Memory B cell (primary cell): ENCODE measurements at regions not wholly inside any gene's neighbourhood (a gene's known extent, or its start where the extent isn't known, plus 50 kb on each side); places are given as distances from the start of the nearest gene placed in this dataset.

Experiments
- ATAC-seq: fragments of 150-1000 bp; cut with Tn5 transposase; 2 replicates; pipeline ENCODE4 v1.10.0; 2021; ENCODE audit warnings: low read depth, mild to moderate bottlenecking, moderate library complexity
- DNase-seq, 2 donors: peaks; one replicate each; pipeline ENCODE4 v3.0.0; 2022; ENCODE audit warnings: low spot score in 2 of 2
- H3K27ac Mint-ChIP-seq: one replicate; pipeline ENCODE4 v1.8.0; 2022; ENCODE audit warnings: mild to moderate bottlenecking, moderate library complexity, mixed read lengths
- H3K27me3 Mint-ChIP-seq: one replicate; pipeline ENCODE4 v1.8.0; 2022; ENCODE audit warnings: mixed read lengths
- H3K36me3 Mint-ChIP-seq: one replicate; pipeline ENCODE4 v1.8.0; 2022; ENCODE audit warnings: mild to moderate bottlenecking, mixed read lengths
- H3K4me1 Mint-ChIP-seq: one replicate; pipeline ENCODE4 v1.8.0; 2022; ENCODE audit warnings: mixed read lengths
- H3K4me3 Mint-ChIP-seq: one replicate; pipeline ENCODE4 v1.8.0; 2022; ENCODE audit warnings: mild to moderate bottlenecking, moderate library complexity, mixed read lengths
- H3K9me3 Mint-ChIP-seq: one replicate; pipeline ENCODE4 v1.8.0; 2022; ENCODE audit warnings: mixed read lengths

DNA sequence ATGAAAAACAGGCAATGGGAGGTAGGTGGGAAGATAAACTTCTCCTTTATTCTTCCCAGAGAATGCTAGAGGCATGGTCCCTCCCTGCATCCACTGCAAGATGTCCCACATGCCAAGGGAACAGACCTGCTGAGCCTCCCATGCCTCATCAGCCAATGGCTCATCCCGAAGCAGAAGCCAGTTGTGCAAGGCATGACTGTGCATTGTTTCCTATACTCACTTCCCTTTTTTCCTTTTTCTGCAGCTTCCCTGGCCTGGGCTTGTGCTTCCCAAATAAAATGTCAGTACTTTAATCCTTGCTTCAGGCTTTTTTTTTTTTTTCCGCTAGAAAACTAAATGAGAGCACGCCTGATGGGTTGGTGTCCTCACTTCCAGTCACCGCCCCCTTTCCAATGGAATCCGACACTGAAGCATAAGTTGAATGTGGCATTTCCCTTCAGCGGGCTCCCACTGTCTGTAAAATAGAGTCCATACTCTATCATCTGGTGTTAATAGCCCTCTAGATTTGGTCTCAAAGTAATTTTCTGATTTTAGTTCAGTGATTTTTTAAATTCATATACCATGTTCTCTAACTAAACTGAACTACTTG lies 239.0 kb upstream of the JADE1 start:
- ATAC-seq (no peak), DNase-seq (no peak)
- H3K4me1 Mint-ChIP-seq, result no peaks in the 10 kb centered on the region
- H3K27me3 Mint-ChIP-seq, result peaks cover 5% of the 10 kb centered on the region
- H3K4me3 Mint-ChIP-seq, result no peak overlapping the region
- H3K9me3 Mint-ChIP-seq, result no peaks in the 10 kb centered on the region
- H3K36me3 Mint-ChIP-seq, result no peaks in the 10 kb centered on the region
- H3K27ac Mint-ChIP-seq, result no peak overlapping the region

DNA sequence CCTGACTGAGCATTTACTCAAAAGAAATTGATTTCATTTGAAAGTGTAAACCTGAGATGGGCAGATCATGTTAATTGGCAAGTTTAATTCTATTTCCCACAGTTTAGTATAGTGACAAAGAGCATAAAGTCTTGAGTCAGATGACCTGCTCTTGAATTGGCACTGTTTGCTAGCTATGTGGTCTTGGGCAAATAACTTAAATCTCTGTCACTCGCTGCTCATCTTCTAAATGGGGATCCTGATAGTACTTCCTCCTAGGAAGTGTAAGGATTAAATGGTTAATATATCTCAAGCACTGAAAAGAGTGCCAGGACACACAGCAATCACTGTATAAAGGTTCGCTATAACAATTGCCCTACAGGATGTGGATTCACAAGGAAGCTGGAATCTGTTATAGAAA lies 242.8 kb upstream of the JADE1 start:
- Mint-ChIP-seq H3K27me3 (peaks cover 13% of the 10 kb centered on the region), H3K36me3 (no peaks in the 10 kb centered on the region)

DNA sequence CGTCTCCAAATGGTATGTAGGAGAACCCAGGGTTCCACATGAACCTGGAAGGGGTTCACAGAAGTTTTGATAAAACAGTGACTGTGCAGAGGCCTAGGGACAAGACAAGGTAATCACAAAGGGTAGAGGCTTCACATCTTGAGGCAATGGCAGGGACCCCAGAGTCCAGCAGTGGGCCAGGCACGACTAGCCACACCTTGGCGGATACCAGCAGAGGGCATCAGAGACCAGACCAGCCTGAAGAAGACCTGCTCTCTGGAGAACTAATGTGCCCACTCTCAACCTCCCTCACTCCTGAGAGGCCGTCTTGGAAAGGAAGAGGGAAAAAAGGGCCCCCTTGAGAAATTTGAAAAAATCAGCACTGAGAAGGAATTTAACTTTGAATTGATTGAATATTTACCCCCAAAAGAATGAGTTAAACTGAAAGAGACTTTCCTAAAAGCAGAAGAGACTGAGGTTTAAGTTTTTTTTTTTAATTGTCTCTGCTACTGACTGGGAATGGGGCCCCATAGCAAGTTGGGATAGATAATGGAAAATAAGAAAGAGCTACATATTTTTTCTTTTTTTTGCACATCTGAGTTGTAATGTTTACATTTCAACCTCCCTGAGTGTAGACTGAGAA lies 243.8 kb upstream of the JADE1 start:
- Mint-ChIP-seq H3K27me3 (peaks cover 12% of the 10 kb centered on the region), H3K27ac (no peak overlapping the region), H3K4me1 (no peaks in the 10 kb centered on the region), H3K36me3 (no peaks in the 10 kb centered on the region), H3K9me3 (no peaks in the 10 kb centered on the region), H3K4me3 (no peak overlapping the region)
- DNase-seq (no peak), ATAC-seq (peak; percentile 27)

More for the DNA sequence above, 242.8 kb upstream of the JADE1 start:
- Mint-ChIP-seq H3K4me1 (no peaks in the 10 kb centered on the region), H3K4me3 (no peak overlapping the region), H3K9me3 (no peaks in the 10 kb centered on the region), H3K27ac (no peak overlapping the region)
- DNase-seq, result no peak
- ATAC-seq, result no peak

DNA sequence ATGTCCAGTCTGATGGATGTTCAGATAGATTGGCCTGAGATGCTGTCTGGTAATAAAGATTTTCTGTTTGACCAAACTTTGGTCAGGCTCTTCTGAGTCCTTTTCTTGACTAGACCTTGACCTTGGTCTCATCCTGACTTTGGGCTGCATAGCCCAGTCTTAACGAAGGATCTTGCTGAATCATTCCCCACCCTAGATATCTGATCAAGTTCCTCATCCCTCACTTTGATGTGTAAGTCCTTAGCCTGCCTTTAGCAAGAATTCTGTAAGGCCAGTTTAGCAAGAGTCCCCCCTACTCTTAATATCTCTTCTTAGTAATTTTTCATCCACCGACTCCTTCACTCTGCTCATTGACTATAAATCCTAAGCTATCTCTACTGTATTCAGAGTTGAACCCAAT lies 244.4 kb upstream of the JADE1 start:
- H3K4me1 Mint-ChIP-seq, result no peaks in the 10 kb centered on the region

DNA sequence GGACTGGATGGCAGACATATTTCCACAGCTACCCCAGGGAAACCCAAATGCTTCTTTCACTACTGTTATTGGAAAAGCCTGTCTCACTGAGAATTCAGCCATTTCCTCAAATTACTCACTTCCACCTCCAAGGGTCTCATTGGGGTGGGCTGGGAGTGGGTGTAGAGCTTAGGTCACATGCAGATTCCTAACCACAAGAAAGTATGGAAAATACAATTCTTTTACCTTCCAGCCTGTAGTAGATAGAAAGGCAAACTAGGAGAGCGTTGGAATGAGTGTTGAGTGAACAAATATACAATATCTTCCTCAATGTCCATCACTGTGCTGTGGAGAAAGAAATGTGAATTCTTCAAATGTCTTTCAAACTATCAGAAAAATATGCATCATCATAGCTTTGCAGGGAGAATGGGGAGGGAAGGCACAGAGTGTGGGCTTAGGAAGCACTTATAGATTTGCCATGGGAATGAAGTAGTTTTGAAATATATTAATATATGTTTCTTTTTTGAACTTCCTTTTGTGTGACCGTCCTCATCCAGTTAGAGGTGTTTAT lies 245.3 kb upstream of the JADE1 start:
- no peak overlapping the region for H3K4me3 Mint-ChIP-seq
- no peaks in the 10 kb centered on the region for H3K4me1 Mint-ChIP-seq
- peaks cover 9% of the 10 kb centered on the region for H3K27me3 Mint-ChIP-seq
- H3K36me3 Mint-ChIP-seq, result no peaks in the 10 kb centered on the region
- H3K9me3 Mint-ChIP-seq, result no peaks in the 10 kb centered on the region
- ATAC-seq, result no peak
- no peak overlapping the region for H3K27ac Mint-ChIP-seq
- no peak for DNase-seq

More for the DNA sequence above, 244.4 kb upstream of the JADE1 start:
- H3K9me3 Mint-ChIP-seq, result no peaks in the 10 kb centered on the region
- peaks cover 10% of the 10 kb centered on the region for H3K27me3 Mint-ChIP-seq
- DNase-seq (no peak), ATAC-seq (no peak)
- no peaks in the 10 kb centered on the region for H3K36me3 Mint-ChIP-seq
- no peak overlapping the region for H3K27ac Mint-ChIP-seq
- H3K4me3 Mint-ChIP-seq, result no peak overlapping the region

DNA sequence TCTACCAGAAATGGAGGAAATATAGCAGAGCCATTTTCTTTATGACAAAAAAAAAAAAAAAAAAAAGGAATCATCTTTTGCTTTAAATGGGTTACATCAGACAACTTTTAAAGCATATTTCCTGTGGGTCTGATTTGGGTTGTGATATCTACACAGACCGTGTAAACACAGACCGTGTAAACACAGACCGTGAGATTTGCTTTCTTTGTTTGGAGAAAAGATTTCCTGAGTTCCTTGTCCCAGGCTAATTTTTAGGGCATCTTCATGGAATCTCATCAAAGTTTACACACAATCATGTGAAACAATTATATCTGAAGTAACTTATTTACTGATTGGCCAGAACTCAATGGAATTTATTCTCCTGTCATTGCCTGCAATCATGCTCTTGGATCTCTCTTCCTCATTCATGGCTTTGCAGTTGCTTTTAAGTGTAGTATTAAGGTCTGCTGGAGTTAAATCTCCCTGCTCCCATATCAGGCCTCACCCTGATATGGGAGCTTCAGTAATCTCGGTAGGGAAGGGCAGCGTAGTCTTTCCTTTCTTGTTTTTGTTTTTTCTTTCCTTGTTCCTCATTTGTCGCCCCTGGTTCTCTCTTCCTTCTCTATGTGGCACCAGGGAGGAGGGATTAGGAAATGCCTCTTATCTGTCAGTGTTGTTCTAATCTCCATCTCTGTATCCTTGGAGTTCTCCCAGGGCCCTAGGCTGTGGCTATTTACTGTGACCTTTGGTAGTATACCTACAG lies 248.6 kb upstream of the JADE1 start:
- DNase-seq (no peak), ATAC-seq (no peak)
- Mint-ChIP-seq H3K27me3 (peaks cover 9% of the 10 kb centered on the region), H3K27ac (no peak overlapping the region), H3K4me3 (no peak overlapping the region), H3K9me3 (no peaks in the 10 kb centered on the region), H3K4me1 (no peaks in the 10 kb centered on the region), H3K36me3 (no peaks in the 10 kb centered on the region)

DNA sequence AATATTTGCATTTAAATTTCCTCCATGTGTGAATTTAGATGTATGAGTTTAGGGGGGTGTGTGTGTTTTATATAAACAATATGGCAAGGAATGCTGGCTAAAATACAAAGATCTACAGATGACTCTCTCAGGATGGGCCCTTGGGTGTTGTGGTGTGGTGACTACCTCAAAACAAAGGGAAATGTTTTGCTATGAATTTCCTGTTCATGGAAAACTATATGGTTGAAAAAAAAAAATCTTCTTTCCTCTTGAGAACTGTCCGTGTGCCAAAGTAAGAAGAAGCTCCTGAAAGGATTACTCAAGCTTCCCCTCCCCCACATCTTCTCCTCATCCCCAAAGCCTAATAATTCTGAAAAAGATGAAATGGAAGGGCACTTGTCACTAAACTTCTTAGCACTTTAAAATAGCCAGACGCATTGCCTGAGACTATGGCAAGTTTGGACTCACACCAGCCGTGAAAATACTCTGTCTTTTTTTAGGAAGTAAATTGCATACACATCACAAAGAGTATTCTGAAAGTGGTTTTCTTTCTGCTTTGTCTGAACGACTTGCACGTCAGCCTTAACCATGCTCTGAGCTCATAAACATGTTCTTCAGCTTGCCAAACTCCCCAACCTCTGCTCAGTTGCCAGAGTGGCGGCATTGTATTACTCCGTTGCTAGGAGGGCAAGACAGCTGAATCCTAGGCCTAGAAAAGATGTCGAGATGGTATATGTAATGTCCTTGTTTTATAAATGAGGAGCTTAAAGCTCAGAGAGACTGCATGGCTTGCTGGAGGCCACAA lies 250.4 kb upstream of the JADE1 start:
- H3K9me3 Mint-ChIP-seq, result no peaks in the 10 kb centered on the region
- DNase-seq (no peak), ATAC-seq (no peak)
- no peaks in the 10 kb centered on the region for H3K36me3 Mint-ChIP-seq
- H3K27me3 Mint-ChIP-seq, result peaks cover 7% of the 10 kb centered on the region
- H3K4me1 Mint-ChIP-seq, result no peaks in the 10 kb centered on the region
- H3K4me3 Mint-ChIP-seq, result no peak overlapping the region
- no peak overlapping the region for H3K27ac Mint-ChIP-seq

DNA sequence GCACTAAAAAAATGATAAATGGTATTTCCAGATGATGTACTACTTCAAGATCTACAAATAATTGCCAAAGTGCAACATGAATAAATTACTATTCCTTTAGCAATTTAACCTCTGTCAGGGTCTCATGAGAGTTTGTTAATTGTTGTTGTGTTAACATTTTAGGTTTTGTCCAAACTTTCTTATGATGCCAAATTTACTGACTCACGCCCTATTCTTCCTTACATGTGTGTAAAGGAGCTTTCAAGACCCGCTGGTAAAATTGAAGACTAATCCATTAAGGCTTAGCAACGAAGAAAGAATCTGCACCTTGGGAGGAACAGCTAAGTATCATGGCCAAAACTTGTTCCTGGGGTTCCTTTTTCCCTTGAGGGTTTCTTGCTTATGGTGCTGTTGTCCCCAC lies 252.7 kb upstream of the JADE1 start:
- no peak overlapping the region for H3K4me3 Mint-ChIP-seq
- DNase-seq (no peak), ATAC-seq (no peak)
- peaks cover 6% of the 10 kb centered on the region for H3K4me1 Mint-ChIP-seq
- H3K27ac Mint-ChIP-seq, result no peak overlapping the region
- peaks cover 9% of the 10 kb centered on the region for H3K27me3 Mint-ChIP-seq
- H3K9me3 Mint-ChIP-seq, result no peaks in the 10 kb centered on the region
- no peaks in the 10 kb centered on the region for H3K36me3 Mint-ChIP-seq

DNA sequence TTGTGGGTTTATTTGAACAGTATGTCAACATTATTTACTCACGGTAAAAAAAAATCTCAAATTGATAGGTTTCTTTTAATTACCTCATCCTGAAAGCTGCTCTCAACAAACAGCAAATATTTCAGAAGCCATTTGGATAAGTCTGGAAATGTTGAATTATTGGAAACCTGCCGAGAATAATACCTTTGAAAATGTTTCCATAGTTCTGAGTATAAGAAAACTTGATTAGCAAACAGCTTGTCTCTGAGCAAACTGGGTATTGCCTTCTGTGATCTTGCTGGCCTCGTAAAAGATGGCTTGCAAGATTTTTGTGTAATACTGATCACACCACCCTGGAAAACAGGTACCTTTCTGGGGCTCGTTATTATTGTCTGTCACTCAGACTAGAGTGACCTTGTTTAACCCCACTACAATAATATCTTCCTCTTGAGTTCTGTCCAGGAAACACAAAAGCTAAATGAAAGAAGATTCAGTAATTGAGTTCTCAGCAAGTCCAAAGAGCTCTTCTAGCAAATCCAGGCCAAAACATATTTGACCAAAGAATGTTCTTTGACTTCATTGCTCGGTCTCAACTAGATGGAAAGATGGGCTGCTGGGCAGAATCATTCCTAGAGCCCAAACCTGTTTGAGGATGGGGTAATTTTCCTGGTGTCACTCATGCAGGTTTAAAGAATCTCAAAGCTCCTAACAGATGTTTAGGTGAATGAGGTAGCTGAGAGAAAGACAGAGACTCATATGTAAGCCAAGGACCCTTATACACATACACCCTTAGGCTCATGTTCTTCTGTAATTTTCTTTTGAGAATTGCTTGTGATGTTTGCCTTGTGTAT lies 255.6 kb upstream of the JADE1 start:
- no peak for DNase-seq
- Mint-ChIP-seq H3K4me3 (peak overlapping the region; percentile 90), H3K9me3 (peaks cover 2% of the 10 kb centered on the region), H3K27ac (no peak overlapping the region), H3K27me3 (peaks cover 11% of the 10 kb centered on the region), H3K36me3 (no peaks in the 10 kb centered on the region), H3K4me1 (peaks cover 6% of the 10 kb centered on the region)
- ATAC-seq, result no peak

DNA sequence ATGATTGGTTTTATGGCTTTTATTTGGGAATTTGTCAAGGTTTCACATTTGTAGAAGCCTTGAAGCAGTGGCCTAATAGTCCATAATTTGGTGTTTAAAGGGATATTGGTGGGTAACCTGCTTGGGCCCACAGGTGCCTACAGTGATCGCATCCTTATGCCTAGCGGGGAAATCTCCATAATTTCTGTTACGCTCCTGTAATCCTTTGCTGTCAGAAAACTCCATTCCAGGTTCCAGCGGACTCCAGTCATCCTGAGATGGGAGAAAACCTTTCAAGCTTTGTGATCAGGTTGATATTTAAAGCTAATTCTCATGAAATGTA lies 257.0 kb upstream of the JADE1 start:
- Mint-ChIP-seq H3K36me3 (no peaks in the 10 kb centered on the region), H3K9me3 (peaks cover 2% of the 10 kb centered on the region), H3K4me1 (peaks cover 6% of the 10 kb centered on the region), H3K27me3 (peaks cover 11% of the 10 kb centered on the region), H3K27ac (no peak overlapping the region), H3K4me3 (peak overlapping the region; percentile 90)
- DNase-seq (no peak), ATAC-seq (no peak)

DNA sequence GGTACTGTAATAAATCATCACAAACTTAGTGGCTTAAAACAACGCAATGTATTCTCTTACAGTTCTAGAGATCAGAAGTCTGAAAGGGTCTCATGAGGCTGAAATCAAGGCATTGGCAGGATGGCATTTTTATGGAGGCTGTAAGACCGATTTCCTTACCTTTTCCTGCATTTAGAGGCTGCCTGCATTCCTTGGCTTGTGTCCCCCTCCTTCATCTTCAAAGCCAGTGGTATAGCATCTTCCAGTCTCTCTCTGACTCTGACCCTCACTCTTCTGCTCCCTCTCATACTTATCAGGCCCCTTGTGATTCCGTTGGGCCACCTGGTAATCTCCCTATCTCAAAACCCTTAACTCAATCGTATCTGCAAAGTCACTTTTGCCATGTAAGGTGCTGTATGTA lies 258.2 kb upstream of the JADE1 start:
- DNase-seq, result no peak
- Mint-ChIP-seq H3K9me3 (peaks cover 2% of the 10 kb centered on the region), H3K4me1 (peaks cover 6% of the 10 kb centered on the region), H3K27ac (no peak overlapping the region), H3K4me3 (no peak overlapping the region), H3K27me3 (peaks cover 14% of the 10 kb centered on the region), H3K36me3 (no peaks in the 10 kb centered on the region)
- no peak for ATAC-seq

DNA sequence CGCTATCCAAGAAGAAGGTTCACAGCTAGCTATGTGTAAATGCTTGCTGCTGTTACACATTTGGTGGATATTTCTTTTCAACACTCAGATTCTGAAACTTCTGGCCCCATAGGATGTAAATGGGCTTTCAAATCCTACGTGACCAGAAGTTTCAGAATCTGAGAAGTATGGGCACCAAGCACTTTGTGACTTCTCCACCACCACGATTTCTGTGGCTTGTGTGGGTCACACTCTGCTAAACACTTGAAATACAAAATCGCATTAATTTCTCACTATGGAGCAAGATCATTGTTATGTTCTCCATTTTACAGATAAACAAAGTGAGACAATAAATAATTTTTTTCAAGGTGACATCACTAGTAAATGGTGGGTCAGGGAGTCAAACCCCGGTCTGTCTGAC lies 259.4 kb upstream of the JADE1 start:
- Mint-ChIP-seq H3K4me1 (peaks cover 6% of the 10 kb centered on the region), H3K4me3 (no peak overlapping the region), H3K9me3 (peaks cover 2% of the 10 kb centered on the region), H3K36me3 (no peaks in the 10 kb centered on the region), H3K27me3 (peaks cover 14% of the 10 kb centered on the region), H3K27ac (no peak overlapping the region)
- ATAC-seq (no peak), DNase-seq (no peak)

DNA sequence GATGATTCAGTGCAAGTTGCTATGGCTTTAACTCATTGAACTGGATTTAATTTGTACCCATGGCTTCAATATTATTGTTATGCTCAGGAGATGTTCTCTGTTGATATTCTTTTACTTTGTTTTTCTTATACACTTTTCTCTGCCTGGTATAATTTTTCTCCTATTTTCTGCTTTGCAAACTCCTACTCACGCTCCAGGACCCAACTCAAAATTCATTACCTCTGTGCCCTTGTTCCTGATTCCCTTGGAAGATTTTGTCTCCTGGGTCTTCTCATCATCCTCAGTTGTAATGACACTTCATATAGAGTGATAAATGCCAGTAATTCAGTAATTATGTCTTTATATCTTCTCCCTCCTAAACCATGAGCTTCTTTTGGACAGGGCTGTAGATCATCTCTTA lies 259.9 kb upstream of the JADE1 start:
- Mint-ChIP-seq H3K27ac (no peak overlapping the region), H3K9me3 (peaks cover 2% of the 10 kb centered on the region), H3K27me3 (peaks cover 14% of the 10 kb centered on the region), H3K4me1 (peaks cover 6% of the 10 kb centered on the region), H3K4me3 (no peak overlapping the region), H3K36me3 (no peaks in the 10 kb centered on the region)
- ATAC-seq, result no peak
- DNase-seq, result no peak
